Endothelial cell of umbilical vein (primary cell): ENCODE measurements at regions not wholly inside any gene's neighbourhood (a gene's known extent, or its start where the extent isn't known, plus 50 kb on each side); places are given as distances from the start of the nearest gene placed in this dataset.
"Not testable (repeated sequence)": the region's sequence is repeated elsewhere in the genome, so short reads cannot be mapped to it uniquely, and the experiment has no call there.

Source experiments
- BruUV-seq: library from RNA; stranded (reverse); fragments of 400-500 nt; replicated peaks from 2 replicates; lab custom pipeline; 2021; lab: Mats Ljungman, UMichigan
- CTCF ChIA-PET: fragments of 300-600, 350-600 bp; sonication (Branson Sonifier 250); formaldehyde crosslinking; loops from one replicate; lab custom pipeline; 2021; ENCODE audit warnings: antibody characterized with exemption, inconsistent platforms; lab: Charles Lee
- POLR2A ChIA-PET: fragments of 300-600, 350-600 bp; sonication (Branson Sonifier 250); formaldehyde crosslinking; loops from one replicate; lab custom pipeline; 2021; ENCODE audit warnings: antibody characterized with exemption, inconsistent platforms; lab: Charles Lee
- DNase-seq: peaks from one replicate; pipeline ENCODE4 v3.0.0-alpha.2; 2011; ENCODE audit warnings: low read depth, low spot score
- FAIRE-seq: peaks from 2 replicates; lab custom pipeline; 2011; peaks lifted over from hg19 to GRCh38; lab: Jason Lieb, UNC
- H2AFZ ChIP-seq: 2 replicates; pipeline ENCODE4 v1.6.0; 2012; ENCODE audit warnings: low read depth, low read length, control low read depth, inconsistent platforms
- H3K27ac ChIP-seq: 2 replicates; pipeline ENCODE4 v1.5.1; 2011; ENCODE audit warnings: low read depth, mild to moderate bottlenecking, control low read depth, low read length, moderate library complexity; ENCODE audit not compliant: insufficient read depth
- H3K27me3 ChIP-seq, 2 experiments: 2 replicates each; pipeline versions ENCODE4 v1.6.0 to v1.6.1; 2011; ENCODE audit warnings: low read length in 2 of 2, mixed read lengths in 1 of 2; ENCODE audit not compliant: control insufficient read depth in 2 of 2, insufficient read depth in 2 of 2
- H3K36me3 ChIP-seq, 2 experiments: 2 replicates in 1 of 2; 3 replicates in 1 of 2; pipeline ENCODE4 v1.5.1; 2011; ENCODE audit warnings: low read length in 2 of 2, mild to moderate bottlenecking in 1 of 2, moderate library complexity in 1 of 2; ENCODE audit not compliant: control insufficient read depth in 2 of 2, insufficient read depth in 2 of 2; ENCODE audit errors: extremely low read depth in 1 of 2
- H3K4me1 ChIP-seq: 3 replicates; pipeline ENCODE4 v1.5.1; 2011; ENCODE audit warnings: mild to moderate bottlenecking, low read length; ENCODE audit not compliant: control insufficient read depth, insufficient read depth; ENCODE audit errors: extremely low read depth
- H3K4me2 ChIP-seq: 2 replicates; pipeline ENCODE4 v1.6.1; 2011; ENCODE audit warnings: low read length, control low read depth, mixed read lengths; ENCODE audit not compliant: insufficient read depth
- H3K4me3 ChIP-seq, 3 experiments: fragments of 200-600 bp in 1 of 3; sonication (generic), shearing (Covaris generic) in 1 of 3; replicated peaks in 1 of 3; 2 replicates each; pipeline ENCODE4 v1.5.1; 2011 to 2016; ENCODE audit warnings: control low read depth in 3 of 3, low read length in 3 of 3, mild to moderate bottlenecking in 2 of 3, inconsistent platforms in 1 of 3, low read depth in 1 of 3, moderate library complexity in 1 of 3; ENCODE audit not compliant: insufficient read depth in 1 of 3
- H3K79me2 ChIP-seq: 2 replicates; pipeline ENCODE4 v1.6.0; 2012; ENCODE audit warnings: low read length, inconsistent platforms; ENCODE audit not compliant: control insufficient read depth, insufficient read depth
- H3K9ac ChIP-seq: replicated peaks from 2 replicates; pipeline ENCODE3; 2011; ENCODE audit warnings: low read length, control low read depth; ENCODE audit not compliant: insufficient read depth; ENCODE audit errors: extremely low read depth
- H3K9me1 ChIP-seq: replicated peaks from 3 replicates; pipeline ENCODE4 v1.6.0; 2011; ENCODE audit warnings: mild to moderate bottlenecking, low read length; ENCODE audit not compliant: control insufficient read depth, insufficient read depth; ENCODE audit errors: extremely low read depth
- H3K9me3 ChIP-seq: replicated peaks from 2 replicates; pipeline ENCODE4 v1.5.1; 2012; ENCODE audit warnings: low read length, inconsistent platforms; ENCODE audit not compliant: control insufficient read depth, insufficient read depth
- H4K20me1 ChIP-seq: replicated peaks from 2 replicates; pipeline ENCODE3; 2011; ENCODE audit warnings: mild to moderate bottlenecking, low read length; ENCODE audit not compliant: control insufficient read depth, insufficient read depth; ENCODE audit errors: extremely low read depth
- CTCF ChIP-seq, 2 donors: IDR thresholded peaks; 1 replicate in 1 of 2; 2 replicates in 1 of 2; pipeline ENCODE4 v1.5.1; 2011; ENCODE audit warnings: low read length in 2 of 2, mild to moderate bottlenecking in 2 of 2, moderate library complexity in 2 of 2, control low read depth in 1 of 2, inconsistent platforms in 1 of 2, low read depth in 1 of 2; ENCODE audit not compliant: insufficient read depth in 1 of 2; ENCODE audit errors: extremely low read depth in 1 of 2
- EZH2 ChIP-seq: IDR thresholded peaks from 2 replicates; pipeline ENCODE4 v1.6.1; 2012; ENCODE audit warnings: borderline replicate concordance, low read depth, mild to moderate bottlenecking, moderate library complexity, low read length, inconsistent platforms; ENCODE audit not compliant: severe bottlenecking
- FOS ChIP-seq: IDR thresholded peaks from 2 replicates; pipeline ENCODE4 v1.6.1; 2011; ENCODE audit warnings: mild to moderate bottlenecking, low read length, moderate library complexity, borderline replicate concordance; ENCODE audit not compliant: insufficient read depth
- GATA2 ChIP-seq: IDR thresholded peaks from 2 replicates; pipeline ENCODE4 v1.7.0; 2011; ENCODE audit warnings: low read depth, mild to moderate bottlenecking, moderate library complexity, mixed read lengths, low read length; ENCODE audit not compliant: insufficient read length, insufficient read depth
- JUN ChIP-seq: IDR thresholded peaks from 2 replicates; pipeline ENCODE4 v1.6.1; 2011; ENCODE audit warnings: borderline replicate concordance, low read depth; ENCODE audit not compliant: insufficient read length, insufficient read depth
- MAX ChIP-seq: IDR thresholded peaks from 2 replicates; pipeline ENCODE4 v1.6.1; 2011; ENCODE audit not compliant: insufficient read depth, insufficient read length
- MYC ChIP-seq: IDR thresholded peaks from one replicate; pipeline ENCODE4 v1.6.1; 2011; ENCODE audit warnings: mild to moderate bottlenecking, low read depth, low read length
- POLR2A ChIP-seq: IDR thresholded peaks from 2 replicates; pipeline ENCODE4 v1.6.1; 2012; ENCODE audit warnings: low read depth, mild to moderate bottlenecking, control low read depth, low read length
- POLR2AphosphoS5 ChIP-seq: IDR thresholded peaks from 2 replicates; pipeline ENCODE4 v1.6.1; 2012; ENCODE audit warnings: low read depth, mild to moderate bottlenecking, control low read depth, low read length, moderate library complexity; ENCODE audit not compliant: insufficient read depth
- dilution Hi-C: fragments of 300-500 bp; cut with MboI; formaldehyde crosslinking; loops from one replicate; pipeline ENCODE4 v1.15.0; 2019; ENCODE audit warnings: low sequenced_read_pairs; ENCODE audit not compliant: extremely low pct_ligation_motif_present
- intact Hi-C: fragments of 100-400 bp; cut with micrococcal nuclease; formaldehyde crosslinking; loops from one replicate; pipeline ENCODE4 v1.10.0; 2022

GRCh38 chrY:16831766-16832165 lies 1048.3 kb downstream of the CDY2B start:
- no peaks in the 10 kb centered on the region for H3K9me3 ChIP-seq
- no peaks in the 10 kb centered on the region for H3K4me1 ChIP-seq
- no peak overlapping the region for H3K9ac ChIP-seq
- dilution Hi-C loops: no loop called here
- no TSS peak for BruUV-seq
- H3K4me2 ChIP-seq: no peak overlapping the region
- TF ChIP-seq CTCF (IDR thresholded peaks at IDR 0.05; ENCODE audit: extremely low read depth in 1 of 2, insufficient read depth in 1 of 2, low read depth in 1 of 2, low read length in 2 of 2) (no peak), MAX (no peak), MYC (no peak), FOS (no peak), EZH2 (no peak), POLR2A (no peak), POLR2AphosphoS5 (no peak), GATA2 (no peak), JUN (no peak)
- DNase-seq (no peak), FAIRE-seq (no peak)
- ChIA-PET CTCF (no interaction called here), POLR2A (no interaction called here)
- no peak overlapping the region for H2AFZ ChIP-seq
- no peaks in the 10 kb centered on the region for H4K20me1 ChIP-seq
- H3K79me2 ChIP-seq: no peaks in the 10 kb centered on the region
- H3K27me3 ChIP-seq: no peaks in the 10 kb centered on the region
- no peak overlapping the region for H3K4me3 ChIP-seq
- H3K9me1 ChIP-seq: no peaks in the 10 kb centered on the region
- intact Hi-C loops: no loop called here
- no peaks in the 10 kb centered on the region for H3K36me3 ChIP-seq
- no peak overlapping the region for H3K27ac ChIP-seq

GRCh38 chrY:16831364-16831763 lies 1048.7 kb downstream of the CDY2B start:
- H3K36me3 ChIP-seq, intact Hi-C loops, dilution Hi-C loops, CTCF ChIA-PET, H3K9me1 ChIP-seq, BruUV-seq, H3K79me2 ChIP-seq, H3K4me2 ChIP-seq, H4K20me1 ChIP-seq, H3K27ac ChIP-seq, H3K4me1 ChIP-seq, H2AFZ ChIP-seq, H3K4me3 ChIP-seq, FAIRE-seq, DNase-seq, H3K27me3 ChIP-seq, H3K9me3 ChIP-seq, H3K9ac ChIP-seq, POLR2A ChIA-PET: not testable (repeated sequence)
